Kidney (tissue), 13 donors: ENCODE measurements at regions not wholly inside any gene's neighbourhood (a gene's known extent, or its start where the extent isn't known, plus 50 kb on each side); places are given as distances from the start of the nearest gene placed in this dataset.
A peak's percentile ranks its signal among the peaks of the same experiment; 100 is the strongest.
"Not testable (repeated sequence)": the region's sequence is repeated elsewhere in the genome, so short reads cannot be mapped to it uniquely, and the experiment has no call there.

Experiments
- DNase-seq, 5 donors: peaks; one replicate each; pipeline ENCODE4 v3.0.0-alpha.2; 2013 to 2020
- FAIRE-seq: peaks from 2 replicates; lab custom pipeline; 2012; peaks lifted over from hg19 to GRCh38; lab: Jason Lieb, UNC
- H3K27ac ChIP-seq, 2 donors: one replicate each; pipeline ENCODE4 v1.7.0; 2013; ENCODE audit warnings: low read depth in 2 of 2, low read length in 2 of 2, inconsistent platforms in 1 of 2
- H3K27me3 ChIP-seq: one replicate; pipeline ENCODE4 v1.7.1; 2013; ENCODE audit warnings: low read length, inconsistent platforms; ENCODE audit not compliant: control insufficient read depth, insufficient read depth
- H3K36me3 ChIP-seq, 3 donors: one replicate each; pipeline versions ENCODE4 v1.7.0 to v1.7.1; 2013; ENCODE audit warnings: low read length in 3 of 3, control low read depth in 1 of 3, inconsistent platforms in 1 of 3; ENCODE audit not compliant: insufficient read depth in 3 of 3, control insufficient read depth in 2 of 3
- H3K4me1 ChIP-seq, 3 donors: one replicate each; pipeline versions ENCODE4 v1.7.0 to v1.7.1; 2013; ENCODE audit warnings: low read length in 3 of 3, inconsistent platforms in 1 of 3, low read depth in 1 of 3; ENCODE audit not compliant: control insufficient read depth in 2 of 3, insufficient read depth in 2 of 3
- H3K4me3 ChIP-seq, 3 donors: one replicate each; pipeline versions ENCODE4 v1.7.0 to v1.8.1; 2013; ENCODE audit warnings: low read length in 3 of 3, control low read depth in 1 of 3, inconsistent platforms in 1 of 3
- H3K9ac ChIP-seq, 3 donors: one replicate each; pipeline versions ENCODE4 v1.7.0 to v1.7.1; 2013; ENCODE audit warnings: low read length in 3 of 3, control low read depth in 1 of 3, inconsistent platforms in 1 of 3
- H3K9me3 ChIP-seq, 3 donors: one replicate each; pipeline versions ENCODE4 v1.7.0 to v1.7.1; 2013; ENCODE audit warnings: low read length in 3 of 3, control low read depth in 1 of 3, inconsistent platforms in 1 of 3; ENCODE audit not compliant: control insufficient read depth in 2 of 3, insufficient read depth in 1 of 3
- intact Hi-C: fragments of 100-400 bp; cut with DNase I; formaldehyde crosslinking; loops from one replicate; pipeline ENCODE4 v1.11.1; 2022
- TF ChIP-seq, protein P1 (sequence below): IDR thresholded peaks from 3 replicates; pipeline ENCODE4 v1.5.1; 2012; ENCODE audit warnings: mild to moderate bottlenecking, moderate library complexity, borderline replicate concordance; ENCODE audit not compliant: insufficient read depth; ENCODE audit errors: extremely low read depth
- donor health status: control.
- donor health status: control.
- donor health status: control.
- donor health status: control.
- donor health status: control.
- donor health status: DM: yes; HTN: yes; CAD: no.
- donor health status: Normal renal cell carcinoma (clear cell type).

DNA sequence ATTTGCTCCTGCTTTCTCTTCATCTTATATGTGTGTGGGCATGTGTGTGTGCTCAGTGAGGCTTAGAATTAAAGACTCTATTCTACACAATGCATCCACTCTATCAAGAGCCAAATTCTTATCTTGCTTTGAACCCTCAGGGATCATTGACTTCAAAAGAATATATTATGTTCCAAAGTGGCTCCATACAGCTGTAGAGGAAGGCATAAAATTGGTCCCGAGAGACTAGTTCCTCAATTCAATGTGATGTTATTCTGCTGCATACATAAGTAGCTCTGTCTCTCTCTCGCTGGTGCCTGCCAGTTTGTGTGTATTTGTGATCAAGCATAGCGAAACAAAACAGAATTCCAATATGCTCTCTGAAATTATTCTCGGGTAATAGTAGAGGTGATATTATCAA lies 997.9 kb upstream of the POT1 start:
- DNase-seq (peak in 2 of 5 donors; percentile 34 to 49), FAIRE-seq (no peak)
- Histone ChIP-seq H3K36me3 (no peaks in the 10 kb centered on the region), H3K9ac (no peak overlapping the region), H3K27me3 (no peaks in the 10 kb centered on the region), H3K4me1 (no peaks in the 10 kb centered on the region), H3K9me3 (no peaks in the 10 kb centered on the region), H3K4me3 (no peak overlapping the region), H3K27ac (no peak overlapping the region)
- intact Hi-C loops: no loop called here
- TF ChIP-seq, protein P1, sequence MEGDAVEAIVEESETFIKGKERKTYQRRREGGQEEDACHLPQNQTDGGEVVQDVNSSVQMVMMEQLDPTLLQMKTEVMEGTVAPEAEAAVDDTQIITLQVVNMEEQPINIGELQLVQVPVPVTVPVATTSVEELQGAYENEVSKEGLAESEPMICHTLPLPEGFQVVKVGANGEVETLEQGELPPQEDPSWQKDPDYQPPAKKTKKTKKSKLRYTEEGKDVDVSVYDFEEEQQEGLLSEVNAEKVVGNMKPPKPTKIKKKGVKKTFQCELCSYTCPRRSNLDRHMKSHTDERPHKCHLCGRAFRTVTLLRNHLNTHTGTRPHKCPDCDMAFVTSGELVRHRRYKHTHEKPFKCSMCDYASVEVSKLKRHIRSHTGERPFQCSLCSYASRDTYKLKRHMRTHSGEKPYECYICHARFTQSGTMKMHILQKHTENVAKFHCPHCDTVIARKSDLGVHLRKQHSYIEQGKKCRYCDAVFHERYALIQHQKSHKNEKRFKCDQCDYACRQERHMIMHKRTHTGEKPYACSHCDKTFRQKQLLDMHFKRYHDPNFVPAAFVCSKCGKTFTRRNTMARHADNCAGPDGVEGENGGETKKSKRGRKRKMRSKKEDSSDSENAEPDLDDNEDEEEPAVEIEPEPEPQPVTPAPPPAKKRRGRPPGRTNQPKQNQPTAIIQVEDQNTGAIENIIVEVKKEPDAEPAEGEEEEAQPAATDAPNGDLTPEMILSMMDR: no peak

DNA sequence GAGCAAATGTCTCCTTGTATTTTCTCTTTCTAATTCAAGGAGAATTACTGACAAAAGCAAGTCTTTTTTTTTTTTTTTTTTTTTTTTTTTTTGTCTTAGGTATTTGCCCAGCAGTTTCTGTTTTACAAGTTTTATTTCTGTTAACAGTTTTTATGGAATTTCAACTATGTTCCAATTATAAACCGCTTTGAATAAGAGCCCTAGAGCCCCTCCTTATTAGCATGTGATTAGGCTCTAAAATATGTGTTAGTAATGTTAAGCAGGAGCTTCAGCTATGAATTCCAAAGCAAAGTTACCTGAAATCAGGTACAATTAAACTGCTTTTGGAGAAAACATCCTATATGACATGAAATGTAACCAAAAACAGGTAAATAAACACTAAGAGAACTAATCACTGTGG lies 997.0 kb upstream of the POT1 start:
- Histone ChIP-seq H3K9ac (no peak overlapping the region), H3K27me3 (no peaks in the 10 kb centered on the region), H3K4me3 (no peak overlapping the region), H3K36me3 (no peaks in the 10 kb centered on the region), H3K9me3 (no peaks in the 10 kb centered on the region), H3K4me1 (no peaks in the 10 kb centered on the region), H3K27ac (no peak overlapping the region)
- TF ChIP-seq, protein P1: no peak
- DNase-seq: peak in 2 of 5 donors; percentile 9 to 15
- intact Hi-C loops: no loop called here
- FAIRE-seq: no peak

DNA sequence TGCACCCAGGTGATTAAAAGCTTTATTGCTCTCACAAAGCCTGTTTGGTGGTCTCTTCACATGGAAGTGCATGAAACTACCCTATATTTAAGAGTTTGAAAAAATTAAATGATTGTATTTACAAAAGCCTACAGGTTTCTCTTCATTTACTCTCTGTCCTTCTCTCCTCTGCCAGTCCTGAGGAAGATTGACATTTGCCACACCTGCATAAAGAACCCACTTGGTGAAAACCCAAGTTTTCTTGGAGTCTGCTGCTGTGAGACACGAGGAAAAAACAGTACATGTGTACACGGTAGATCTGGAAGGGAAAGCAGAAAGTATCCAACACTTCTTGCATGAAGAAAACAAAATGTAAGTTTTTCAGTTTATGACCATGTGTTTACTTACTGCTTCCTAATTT lies 994.4 kb upstream of the POT1 start:
- TF ChIP-seq, protein P1: no peak
- H3K27me3 ChIP-seq: no peaks in the 10 kb centered on the region
- intact Hi-C loops: no loop called here
- H3K9ac ChIP-seq: no peak overlapping the region
- no peak overlapping the region for H3K27ac ChIP-seq
- DNase-seq: no peak
- no peaks in the 10 kb centered on the region for H3K36me3 ChIP-seq
- H3K4me1 ChIP-seq: no peaks in the 10 kb centered on the region
- H3K9me3 ChIP-seq: no peaks in the 10 kb centered on the region
- no peak for FAIRE-seq
- no peak overlapping the region for H3K4me3 ChIP-seq

DNA sequence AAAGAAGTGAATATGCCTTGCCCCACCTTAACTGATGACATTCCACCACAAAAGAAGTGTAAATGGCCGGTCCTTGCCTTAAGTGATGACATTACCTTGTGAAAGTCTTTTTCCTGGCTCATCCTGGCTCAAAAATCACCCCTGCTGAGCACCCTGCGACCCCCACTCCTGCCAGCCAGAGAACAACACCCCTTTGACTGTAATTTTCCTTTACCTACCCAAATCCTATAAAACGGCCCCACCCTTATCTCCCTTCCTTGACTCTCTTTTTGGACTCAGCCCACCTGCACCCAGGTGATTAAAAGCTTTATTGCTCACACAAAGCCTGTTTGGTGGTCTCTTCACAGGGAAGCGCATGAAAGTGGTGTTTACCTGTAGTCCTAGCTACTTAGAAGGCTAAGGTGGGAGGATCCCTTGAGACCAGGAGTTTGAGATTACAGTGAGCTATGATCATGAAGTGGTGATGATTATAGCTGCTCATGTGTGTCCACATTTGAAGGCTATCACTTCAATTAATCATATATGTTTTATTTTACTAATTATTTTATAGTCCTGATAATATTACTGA lies 985.8 kb upstream of the POT1 start:
- H3K4me1 ChIP-seq, H3K9ac ChIP-seq, FAIRE-seq, H3K27me3 ChIP-seq, H3K36me3 ChIP-seq, H3K27ac ChIP-seq, H3K9me3 ChIP-seq, intact Hi-C loops, H3K4me3 ChIP-seq, DNase-seq: not testable (repeated sequence)
